Prostate gland (tissue), 2 donors: ENCODE measurements at regions not wholly inside any gene's neighbourhood (a gene's known extent, or its start where the extent isn't known, plus 50 kb on each side); places are given as distances from the start of the nearest gene placed in this dataset.

Experiments used
- CTCF ChIP-seq, 4 experiments: fragments of 200-600 bp in 2 of 4; fragments of 450-650 bp in 2 of 4; sonication (generic) in 2 of 4; IDR thresholded peaks; 1 replicate in 3 of 4; 2 replicates in 1 of 4; pipeline ENCODE4 v1.5.1; 2016 to 2019; ENCODE audit warnings: antibody characterized with exemption in 4 of 4, mild to moderate bottlenecking in 2 of 4, moderate library complexity in 2 of 4
- POLR2A ChIP-seq: fragments of 450-650 bp; IDR thresholded peaks from one replicate; pipeline ENCODE4 v1.6.1; 2016; ENCODE audit warnings: antibody characterized with exemption, mild to moderate bottlenecking

DNA sequence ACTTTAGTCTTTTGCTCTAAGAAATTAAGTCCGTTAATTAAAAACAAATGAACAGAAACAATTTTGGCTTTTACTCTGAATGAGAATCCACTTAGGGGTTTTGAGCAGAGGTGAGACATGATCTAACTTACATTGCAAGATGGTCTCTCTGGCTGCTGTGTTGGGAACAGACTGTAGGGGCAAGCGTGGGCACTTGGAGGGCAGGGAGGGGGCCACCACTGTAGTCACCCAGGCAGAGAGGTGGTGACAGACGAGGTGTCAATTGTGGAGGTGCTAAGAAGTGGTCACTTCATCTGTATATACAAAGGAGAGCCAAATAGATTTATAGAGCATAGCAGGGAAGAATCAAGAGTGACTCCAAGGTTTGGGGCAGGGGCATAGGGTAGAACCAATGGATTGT, 71.1 kb upstream of the IRF2BP2 start:
- TF ChIP-seq CTCF (IDR thresholded peaks at IDR 0.05): no peak
- TF ChIP-seq POLR2A: no peak
